Type B pancreatic cell (in vitro differentiated cells): ENCODE measurements at regions not wholly inside any gene's neighbourhood (a gene's known extent, or its start where the extent isn't known, plus 50 kb on each side); places are given as distances from the start of the nearest gene placed in this dataset.

Experiments used
- DNase-seq: peaks from one replicate; pipeline ENCODE4 v3.0.0; 2021; ENCODE audit warnings: mixed read lengths; ENCODE audit not compliant: unreplicated experiment; ENCODE audit errors: extremely low spot score
- H3K27ac Mint-ChIP-seq: 2 replicates; pipeline ENCODE4 v1.8.0; 2021; ENCODE audit warnings: mild to moderate bottlenecking, mixed read lengths
- H3K27me3 Mint-ChIP-seq: 2 replicates; pipeline ENCODE4 v1.8.0; 2021; ENCODE audit warnings: mixed read lengths
- H3K36me3 Mint-ChIP-seq: 2 replicates; pipeline ENCODE4 v1.8.0; 2021; ENCODE audit warnings: mixed read lengths
- H3K4me1 Mint-ChIP-seq: one replicate; pipeline ENCODE4 v1.8.0; 2021; ENCODE audit warnings: mixed read lengths; ENCODE audit not compliant: unreplicated experiment
- H3K4me3 Mint-ChIP-seq: 2 replicates; pipeline ENCODE4 v1.8.0; 2021; ENCODE audit warnings: mild to moderate bottlenecking, mixed read lengths
- H3K9me3 Mint-ChIP-seq: 2 replicates; pipeline ENCODE4 v1.8.0; 2021; ENCODE audit warnings: mixed read lengths
- CTCF ChIP-seq: fragments of 200-600 bp; sonication (generic); conservative IDR thresholded peaks from 2 replicates; pipeline ENCODE4 v1.5.0; 2021; ENCODE audit warnings: antibody characterized with exemption, mild to moderate bottlenecking

GRCh38 chr2:151067658-151068369 lies 193.8 kb downstream of the RBM43 start:
- Mint-ChIP-seq H3K36me3 (no peaks in the 10 kb centered on the region), H3K4me1 (peaks cover 11% of the 10 kb centered on the region), H3K4me3 (no peak overlapping the region), H3K27ac (no peak overlapping the region), H3K27me3 (no peaks in the 10 kb centered on the region), H3K9me3 (peaks cover 5% of the 10 kb centered on the region)
- no peak for DNase-seq
- TF ChIP-seq CTCF = no peak

GRCh38 chr2:151063271-151063670 lies 198.4 kb downstream of the RBM43 start:
- Mint-ChIP-seq H3K4me1 (peaks cover 9% of the 10 kb centered on the region), H3K9me3 (peaks cover 9% of the 10 kb centered on the region), H3K4me3 (no peak overlapping the region), H3K36me3 (peaks cover 7% of the 10 kb centered on the region), H3K27ac (no peak overlapping the region), H3K27me3 (no peaks in the 10 kb centered on the region)
- no peak for DNase-seq
- no peak for TF ChIP-seq CTCF

- H3K27ac Mint-ChIP-seq = no peak overlapping the region
- H3K9me3 Mint-ChIP-seq = peaks cover 4% of the 10 kb centered on the region
- no peak for TF ChIP-seq CTCF
- no peaks in the 10 kb centered on the region for H3K27me3 Mint-ChIP-seq
- DNase-seq = no peak
- peaks cover 7% of the 10 kb centered on the region for H3K36me3 Mint-ChIP-seq
- H3K4me1 Mint-ChIP-seq = peaks cover 9% of the 10 kb centered on the region
- H3K4me3 Mint-ChIP-seq = no peak overlapping the region
Observed at GRCh38 chr2:151060287-151060686, 201.4 kb downstream of the RBM43 start.

- DNase-seq = no peak
- Mint-ChIP-seq H3K9me3 (no peaks in the 10 kb centered on the region), H3K4me1 (peaks cover 9% of the 10 kb centered on the region), H3K4me3 (no peak overlapping the region), H3K27me3 (no peaks in the 10 kb centered on the region), H3K27ac (no peak overlapping the region), H3K36me3 (peaks cover 2% of the 10 kb centered on the region)
- no peak for TF ChIP-seq CTCF
Observed at GRCh38 chr2:151056870-151057269, 204.8 kb downstream of the RBM43 start.

- no peak for TF ChIP-seq CTCF
- no peak overlapping the region for H3K4me3 Mint-ChIP-seq
- no peak overlapping the region for H3K27ac Mint-ChIP-seq
Observed at GRCh38 chr2:151053661-151053990, 208.0 kb downstream of the RBM43 start.

More at GRCh38 chr2:151053661-151053990, 208.0 kb downstream of the RBM43 start:
- H3K4me1 Mint-ChIP-seq = peaks cover 15% of the 10 kb centered on the region
- no peaks in the 10 kb centered on the region for H3K27me3 Mint-ChIP-seq
- peaks cover 5% of the 10 kb centered on the region for H3K9me3 Mint-ChIP-seq
- no peak for DNase-seq
- no peaks in the 10 kb centered on the region for H3K36me3 Mint-ChIP-seq
